ENCODE measurements at regions not wholly inside any gene's neighbourhood (a gene's known extent, or its start where the extent isn't known, plus 50 kb on each side); places are given as distances from the start of the nearest gene placed in this dataset.

DNA sequence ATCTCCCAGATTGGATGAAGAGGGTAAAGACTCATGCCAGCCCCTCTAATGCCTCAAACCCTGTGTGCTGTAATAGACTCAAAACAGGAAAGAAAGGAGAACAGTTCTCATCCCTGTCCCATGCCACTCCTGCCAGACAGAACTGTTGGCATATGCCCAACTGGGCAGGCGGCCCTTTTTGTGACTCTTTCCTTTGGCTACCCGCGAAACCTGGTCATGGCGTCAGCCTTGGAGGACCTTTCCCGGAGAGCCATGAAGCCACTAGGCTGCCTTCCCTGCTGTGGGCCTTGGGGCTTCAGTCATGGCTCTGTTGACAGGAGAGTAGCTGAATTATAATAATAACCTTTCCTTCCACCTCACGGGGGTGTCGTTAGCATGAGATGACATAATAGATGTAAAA, 75.9 kb upstream of the SEMA6A start:
- H3K36me3 ChIP-seq, result no peaks in the 10 kb centered on the region
- H3K4me3 ChIP-seq, result no peak overlapping the region
- no peak for DNase-seq
- no peaks in the 10 kb centered on the region for H3K27me3 ChIP-seq
- TF ChIP-seq EP300 (IDR thresholded peaks at IDR 0.05) (no peak), POLR2A (IDR thresholded peaks at IDR 0.05) (no peak), POLR2AphosphoS5 (IDR thresholded peaks at IDR 0.05) (no peak)
- TF ChIP-seq, protein P1, sequence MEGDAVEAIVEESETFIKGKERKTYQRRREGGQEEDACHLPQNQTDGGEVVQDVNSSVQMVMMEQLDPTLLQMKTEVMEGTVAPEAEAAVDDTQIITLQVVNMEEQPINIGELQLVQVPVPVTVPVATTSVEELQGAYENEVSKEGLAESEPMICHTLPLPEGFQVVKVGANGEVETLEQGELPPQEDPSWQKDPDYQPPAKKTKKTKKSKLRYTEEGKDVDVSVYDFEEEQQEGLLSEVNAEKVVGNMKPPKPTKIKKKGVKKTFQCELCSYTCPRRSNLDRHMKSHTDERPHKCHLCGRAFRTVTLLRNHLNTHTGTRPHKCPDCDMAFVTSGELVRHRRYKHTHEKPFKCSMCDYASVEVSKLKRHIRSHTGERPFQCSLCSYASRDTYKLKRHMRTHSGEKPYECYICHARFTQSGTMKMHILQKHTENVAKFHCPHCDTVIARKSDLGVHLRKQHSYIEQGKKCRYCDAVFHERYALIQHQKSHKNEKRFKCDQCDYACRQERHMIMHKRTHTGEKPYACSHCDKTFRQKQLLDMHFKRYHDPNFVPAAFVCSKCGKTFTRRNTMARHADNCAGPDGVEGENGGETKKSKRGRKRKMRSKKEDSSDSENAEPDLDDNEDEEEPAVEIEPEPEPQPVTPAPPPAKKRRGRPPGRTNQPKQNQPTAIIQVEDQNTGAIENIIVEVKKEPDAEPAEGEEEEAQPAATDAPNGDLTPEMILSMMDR (IDR thresholded peaks at IDR 0.05), result no peak
- no peak overlapping the region for H3K27ac ChIP-seq
- 91 to 98% (median 94%) methylated on average over 7 of the region's 7 CpGs for WGBS, 5 donors
- H3K9me3 ChIP-seq, result no peaks in the 10 kb centered on the region
- intact Hi-C loops (cut with DNase I; ENCODE audit: low total_unique reads), result no loop called here
- H3K4me1 ChIP-seq, result no peaks in the 10 kb centered on the region

DNA sequence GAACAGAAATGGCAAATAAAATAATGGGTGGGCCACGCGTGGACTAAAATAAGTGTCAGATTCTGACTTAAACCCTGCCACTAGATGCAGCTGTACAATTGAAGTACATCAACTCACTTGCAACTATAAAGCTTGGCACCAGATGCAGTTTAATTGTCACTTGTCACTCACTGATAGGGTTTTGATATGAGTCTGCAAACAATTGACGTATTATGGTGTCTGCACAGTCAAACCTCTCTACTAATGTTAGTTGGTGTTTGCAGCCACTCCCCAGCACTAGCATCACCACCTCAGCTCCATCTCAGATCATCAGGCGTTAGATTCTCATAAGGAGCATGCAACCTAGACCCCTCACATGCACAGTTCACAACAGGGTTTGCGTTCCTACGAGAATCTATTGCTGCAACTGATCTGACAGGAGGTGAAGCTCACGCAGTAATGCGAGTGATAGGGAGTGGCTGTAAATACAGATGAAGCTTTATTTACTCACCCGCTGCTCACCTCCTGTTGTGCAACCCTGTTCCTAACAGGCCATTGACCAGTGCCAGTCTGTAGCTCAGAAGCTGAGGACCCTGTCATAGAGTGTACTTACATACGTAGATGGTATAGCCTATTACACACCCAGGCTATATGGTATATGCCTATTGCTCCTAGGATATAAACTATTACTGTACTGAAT, 72.1 kb upstream of the SEMA6A start:
- no peak overlapping the region for H3K4me3 ChIP-seq
- H3K9me3 ChIP-seq, result no peaks in the 10 kb centered on the region
- H3K27me3 ChIP-seq, result no peaks in the 10 kb centered on the region
- 72 to 84% (median 78%) methylated on average over 9 to 10 of the region's 10 CpGs for WGBS, 5 donors
- no peaks in the 10 kb centered on the region for H3K4me1 ChIP-seq
- no peak for DNase-seq
- H3K36me3 ChIP-seq, result no peaks in the 10 kb centered on the region
- intact Hi-C loops (cut with DNase I; ENCODE audit: low total_unique reads), result no loop called here
- no peak overlapping the region for H3K27ac ChIP-seq
- no peak for TF ChIP-seq POLR2AphosphoS5 (IDR thresholded peaks at IDR 0.05)
- TF ChIP-seq, protein P1 (IDR thresholded peaks at IDR 0.05), result no peak
- TF ChIP-seq EP300 (IDR thresholded peaks at IDR 0.05), result no peak
- TF ChIP-seq POLR2A (IDR thresholded peaks at IDR 0.05), result no peak

DNA sequence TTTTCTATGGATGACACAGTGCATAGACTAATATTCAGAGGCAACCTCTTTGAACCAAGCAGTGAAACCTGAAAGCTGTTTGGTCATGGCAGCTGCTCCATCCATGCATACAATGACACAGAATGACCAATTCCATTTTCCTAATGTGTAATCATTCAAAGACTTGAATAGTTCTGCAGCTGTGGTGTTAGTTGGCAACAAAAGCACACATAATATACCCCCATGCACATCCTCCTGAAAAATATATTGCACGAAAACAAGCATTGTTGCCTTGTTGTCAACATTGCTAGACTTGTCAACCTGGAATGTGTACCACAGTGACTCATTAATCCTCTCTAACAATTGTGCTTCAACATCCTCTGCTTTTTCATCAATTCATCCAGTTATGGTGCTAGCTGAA, 71.0 kb upstream of the SEMA6A start:
- TF ChIP-seq POLR2AphosphoS5 (IDR thresholded peaks at IDR 0.05) (no peak), EP300 (IDR thresholded peaks at IDR 0.05) (no peak), POLR2A (IDR thresholded peaks at IDR 0.05) (no peak)
- TF ChIP-seq, protein P1 (IDR thresholded peaks at IDR 0.05), result no peak
- Histone ChIP-seq H3K4me1 (no peaks in the 10 kb centered on the region), H3K4me3 (no peak overlapping the region), H3K9me3 (no peaks in the 10 kb centered on the region), H3K36me3 (no peaks in the 10 kb centered on the region), H3K27me3 (no peaks in the 10 kb centered on the region), H3K27ac (no peak overlapping the region)
- intact Hi-C loops (cut with DNase I; ENCODE audit: low total_unique reads), result no loop called here
- no peak for DNase-seq
- 69 to 79% (median 75%) methylated on average over 1 of the region's 1 CpG for WGBS, 5 donors

DNA sequence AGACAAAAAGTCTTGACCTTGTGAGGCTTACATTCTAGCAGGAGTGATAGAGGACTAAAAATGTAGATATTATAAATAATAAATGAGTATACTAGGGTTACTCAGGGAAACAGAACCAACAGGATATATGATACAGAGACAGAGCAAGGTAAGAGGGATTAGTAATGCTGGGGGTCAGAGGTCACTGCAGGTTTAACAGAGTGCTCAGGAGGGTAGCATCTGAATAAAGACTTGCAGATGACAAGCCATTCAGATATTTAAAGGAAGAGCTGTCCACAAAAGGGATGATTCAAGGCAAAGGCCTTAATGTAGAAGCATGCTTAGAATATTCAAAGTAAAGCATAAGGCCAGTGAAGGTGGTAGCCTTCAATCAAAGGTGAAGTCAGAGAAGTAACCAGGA, 65.6 kb upstream of the SEMA6A start:
- Histone ChIP-seq H3K4me1 (no peaks in the 10 kb centered on the region), H3K27ac (no peak overlapping the region), H3K9me3 (no peaks in the 10 kb centered on the region), H3K4me3 (no peak overlapping the region), H3K36me3 (no peaks in the 10 kb centered on the region), H3K27me3 (no peaks in the 10 kb centered on the region)
- intact Hi-C loops (cut with DNase I; ENCODE audit: low total_unique reads), result no loop called here
- TF ChIP-seq POLR2AphosphoS5 (IDR thresholded peaks at IDR 0.05) (no peak), POLR2A (IDR thresholded peaks at IDR 0.05) (no peak)
- no peak for DNase-seq

DNA sequence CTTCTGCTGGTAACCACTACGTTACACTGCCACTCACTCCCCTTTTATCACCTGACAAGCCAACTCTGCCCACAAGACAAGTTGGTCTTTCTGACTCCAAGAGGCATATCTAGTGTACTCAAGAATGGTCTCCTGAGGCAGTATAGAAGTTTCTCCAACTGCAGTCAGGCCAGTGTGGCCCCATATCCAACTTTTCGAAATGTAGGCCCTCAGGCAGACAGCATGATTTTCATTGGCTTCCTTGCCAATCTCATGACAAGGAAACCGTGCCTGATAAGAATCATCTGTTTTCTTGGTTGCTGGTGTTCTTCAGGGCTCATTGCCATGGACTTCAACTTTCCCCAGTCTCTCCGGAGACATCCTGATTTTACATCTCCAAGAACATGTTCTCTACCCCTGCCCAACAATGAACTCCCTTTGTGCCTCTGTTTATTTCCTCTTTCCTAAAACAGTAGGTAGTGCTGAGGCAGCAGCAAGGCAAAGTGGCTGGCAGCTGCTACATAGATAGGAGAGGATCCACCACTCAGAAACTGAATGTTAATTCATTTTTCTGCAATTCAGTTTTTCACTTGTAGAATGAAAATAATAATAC, 62.6 kb upstream of the SEMA6A start:
- TF ChIP-seq POLR2A (IDR thresholded peaks at IDR 0.05) (no peak), POLR2AphosphoS5 (IDR thresholded peaks at IDR 0.05) (no peak), EP300 (IDR thresholded peaks at IDR 0.05) (no peak)
- TF ChIP-seq, protein P1 (IDR thresholded peaks at IDR 0.05), result no peak
- Histone ChIP-seq H3K9me3 (no peaks in the 10 kb centered on the region), H3K27ac (no peak overlapping the region), H3K27me3 (no peaks in the 10 kb centered on the region), H3K36me3 (no peaks in the 10 kb centered on the region), H3K4me1 (no peaks in the 10 kb centered on the region), H3K4me3 (no peak overlapping the region)
- intact Hi-C loops (cut with DNase I; ENCODE audit: low total_unique reads), result no loop called here
- no peak for DNase-seq
- 54 to 63% (median 60%) methylated on average over 4 of the region's 4 CpGs for WGBS, 5 donors
